H1 (cell line): ENCODE measurements at regions not wholly inside any gene's neighbourhood (a gene's known extent, or its start where the extent isn't known, plus 50 kb on each side); places are given as distances from the start of the nearest gene placed in this dataset.
A peak's percentile ranks its signal among the peaks of the same experiment; 100 is the strongest.

ENCODE experiments used
- CTCF ChIA-PET: fragments of 300-600 bp; sonication (Branson Sonifier 250); formaldehyde crosslinking; loops from one replicate; lab custom pipeline; 2021; ENCODE audit not compliant: partially characterized antibody; lab: Charles Lee
- POLR2A ChIA-PET: fragments of 300-600 bp; sonication (Branson Sonifier 250); formaldehyde crosslinking; loops from one replicate; lab custom pipeline; 2021; ENCODE audit warnings: inconsistent platforms; ENCODE audit not compliant: partially characterized antibody; lab: Charles Lee
- DNase-seq, 2 experiments: peaks; one replicate each; pipeline versions ENCODE4 v3.0.0 to v3.0.0-alpha.2; 2010 to 2022; ENCODE audit warnings: low spot score in 2 of 2, low read depth in 1 of 2, mixed read lengths in 1 of 2
- FAIRE-seq: peaks from 2 replicates; lab custom pipeline; 2011; peaks lifted over from hg19 to GRCh38; lab: Jason Lieb, UNC
- H2AFZ ChIP-seq: 2 replicates; pipeline ENCODE4 v1.8.1; 2012; ENCODE audit warnings: low read length, inconsistent platforms
- H2AK5ac ChIP-seq: 2 replicates; pipeline ENCODE4 v1.6.1; 2013; ENCODE audit warnings: low read depth, low read length
- H2BK120ac ChIP-seq: replicated peaks from 2 replicates; pipeline ENCODE3; 2013; ENCODE audit warnings: low read depth, low read length, inconsistent platforms
- H2BK12ac ChIP-seq: 2 replicates; pipeline ENCODE4 v1.6.1; 2013; ENCODE audit warnings: low read depth, low read length
- H2BK15ac ChIP-seq: 2 replicates; pipeline ENCODE4 v1.6.1; 2013; ENCODE audit warnings: low read length
- H2BK20ac ChIP-seq: 2 replicates; pipeline ENCODE4 v1.6.1; 2013; ENCODE audit warnings: low read length
- H2BK5ac ChIP-seq: 2 replicates; pipeline ENCODE4 v1.6.1; 2013; ENCODE audit warnings: low read depth, low read length
- H3K14ac ChIP-seq: 2 replicates; pipeline ENCODE4 v1.6.1; 2013; ENCODE audit warnings: inconsistent platforms; ENCODE audit not compliant: insufficient read length
- H3K18ac ChIP-seq: 2 replicates; pipeline ENCODE4 v1.6.1; 2013; ENCODE audit warnings: low read length; ENCODE audit errors: extremely low read depth
- H3K23ac ChIP-seq: 2 replicates; pipeline ENCODE4 v1.6.1; 2013; ENCODE audit warnings: inconsistent platforms; ENCODE audit not compliant: insufficient read length
- H3K23me2 ChIP-seq: 2 replicates; pipeline ENCODE4 v1.6.1; 2013; ENCODE audit warnings: low read depth, low read length
- H3K27ac ChIP-seq: 2 replicates; pipeline ENCODE4 v1.6.1; 2011; ENCODE audit warnings: low read depth, low read length, inconsistent platforms
- H3K27me3 ChIP-seq, 4 experiments: replicated peaks in 1 of 4; 1 replicate in 1 of 4; 2 replicates in 3 of 4; pipeline versions ENCODE4 v1.6.1 to v1.8.1; 2011 to 2013; ENCODE audit warnings: low read length in 3 of 4, mild to moderate bottlenecking in 3 of 4, inconsistent platforms in 2 of 4, mixed read lengths in 2 of 4, moderate library complexity in 1 of 4; ENCODE audit not compliant: control insufficient read depth in 3 of 4, insufficient read depth in 3 of 4; ENCODE audit errors: extremely low read depth in 1 of 4
- H3K36me3 ChIP-seq, 4 experiments: 2 replicates each; pipeline versions ENCODE4 v1.6.1 to v1.8.1; 2011 to 2013; ENCODE audit warnings: mild to moderate bottlenecking in 4 of 4, low read length in 3 of 4, moderate library complexity in 2 of 4, control low read depth in 1 of 4, inconsistent platforms in 1 of 4; ENCODE audit not compliant: insufficient read depth in 4 of 4, control insufficient read depth in 2 of 4
- H3K4ac ChIP-seq: replicated peaks from 2 replicates; pipeline ENCODE3; 2013; ENCODE audit warnings: low read length, low read depth, mixed read lengths, inconsistent platforms; ENCODE audit not compliant: insufficient read length
- H3K4me1 ChIP-seq, 4 experiments: replicated peaks in 1 of 4; 1 replicate in 1 of 4; 2 replicates in 3 of 4; pipeline versions ENCODE4 v1.6.1 to v1.8.1; 2011 to 2013; ENCODE audit warnings: low read length in 3 of 4, inconsistent platforms in 2 of 4, mixed read lengths in 1 of 4; ENCODE audit not compliant: insufficient read depth in 4 of 4, control insufficient read depth in 3 of 4
- H3K4me2 ChIP-seq, 2 experiments: 2 replicates each; pipeline versions ENCODE4 v1.6.1 to v1.8.1; 2011 to 2013; ENCODE audit warnings: low read depth in 2 of 2, low read length in 2 of 2, control low read depth in 1 of 2, inconsistent platforms in 1 of 2, mild to moderate bottlenecking in 1 of 2; ENCODE audit not compliant: insufficient read depth in 1 of 2
- H3K4me3 ChIP-seq, 4 experiments: fragments of 200-600, 300-600 bp in 1 of 4; sonication (generic), shearing (Covaris generic), sonication (Bioruptor Twin) in 1 of 4; 2 replicates each; pipeline versions ENCODE4 v1.5.1 to v1.8.1; 2011 to 2016; ENCODE audit warnings: low read length in 4 of 4, low read depth in 3 of 4, control low read depth in 2 of 4, inconsistent platforms in 2 of 4, mild to moderate bottlenecking in 2 of 4, mixed read lengths in 1 of 4, moderate library complexity in 1 of 4; ENCODE audit not compliant: insufficient read depth in 2 of 4; ENCODE audit errors: extremely low read depth in 1 of 4
- H3K56ac ChIP-seq: replicated peaks from 2 replicates; pipeline ENCODE3; 2013; ENCODE audit warnings: low read depth, mild to moderate bottlenecking, mixed read lengths, low read length, inconsistent platforms; ENCODE audit not compliant: insufficient read length
- H3K79me1 ChIP-seq: 2 replicates; pipeline ENCODE4 v1.6.1; 2013; ENCODE audit warnings: low read depth, low read length, control low read depth
- H3K79me2 ChIP-seq, 2 experiments: 2 replicates each; pipeline versions ENCODE4 v1.6.1 to v1.8.1; 2012 to 2013; ENCODE audit warnings: low read length in 2 of 2, mild to moderate bottlenecking in 2 of 2, inconsistent platforms in 1 of 2; ENCODE audit not compliant: insufficient read depth in 2 of 2, control insufficient read depth in 1 of 2
- H3K9ac ChIP-seq, 4 experiments: replicated peaks in 1 of 4; 1 replicate in 1 of 4; 2 replicates in 3 of 4; pipeline versions ENCODE4 v1.6.1 to v1.8.1; 2011 to 2013; ENCODE audit warnings: low read depth in 3 of 4, low read length in 3 of 4, control low read depth in 2 of 4, mild to moderate bottlenecking in 2 of 4, moderate library complexity in 2 of 4, inconsistent platforms in 1 of 4; ENCODE audit errors: extremely low read depth in 1 of 4
- H3K9me3 ChIP-seq, 2 experiments: 2 replicates each; pipeline versions ENCODE4 v1.6.1 to v1.8.1; 2012 to 2013; ENCODE audit warnings: mild to moderate bottlenecking in 2 of 2, moderate library complexity in 2 of 2, control low read depth in 1 of 2, inconsistent platforms in 1 of 2, low read depth in 1 of 2, low read length in 1 of 2, mixed read lengths in 1 of 2; ENCODE audit not compliant: insufficient read depth in 2 of 2
- H4K20me1 ChIP-seq, 2 experiments: replicated peaks in 1 of 2; 2 replicates each; pipeline versions ENCODE3 to v1.8.1; 2011 to 2013; ENCODE audit warnings: inconsistent platforms in 2 of 2, low read length in 2 of 2, mild to moderate bottlenecking in 1 of 2; ENCODE audit not compliant: insufficient read depth in 2 of 2, control insufficient read depth in 1 of 2
- H4K5ac ChIP-seq: 2 replicates; pipeline ENCODE4 v1.6.1; 2013; ENCODE audit warnings: low read length, low read depth, mixed read lengths, inconsistent platforms; ENCODE audit not compliant: insufficient read length
- H4K8ac ChIP-seq: 2 replicates; pipeline ENCODE4 v1.8.0; 2013; ENCODE audit warnings: mild to moderate bottlenecking, moderate library complexity, low read length, inconsistent platforms; ENCODE audit not compliant: insufficient read depth; ENCODE audit errors: extremely low read depth
- H4K91ac ChIP-seq: replicated peaks from 2 replicates; pipeline ENCODE3; 2013; ENCODE audit warnings: low read length, mixed read lengths, inconsistent platforms; ENCODE audit not compliant: insufficient read length
- CREB1 ChIP-seq: IDR thresholded peaks from 2 replicates; pipeline ENCODE4 v1.6.1; 2012; ENCODE audit warnings: inconsistent platforms
- NRF1 ChIP-seq: IDR thresholded peaks from 2 replicates; pipeline ENCODE4 v1.6.1; 2011; ENCODE audit warnings: mild to moderate bottlenecking, low read depth, low read length, improper control_type of control experiment
- SAP30 ChIP-seq: fragments of 300-600 bp; sonication (generic); IDR thresholded peaks from 2 replicates; pipeline ENCODE4 v1.7.1; 2012; ENCODE audit warnings: low read length, moderate library complexity, mild to moderate bottlenecking, inconsistent platforms; ENCODE audit not compliant: insufficient read depth, insufficient replicate concordance
- ZNF274 ChIP-seq: IDR thresholded peaks from 2 replicates; pipeline ENCODE4 v1.7.0; 2012; ENCODE audit warnings: low read length, borderline replicate concordance; ENCODE audit errors: extremely low read depth
- WGBS, 2 experiments: shearing (Covaris generic) in 1 of 2; methylation state at CpG; one replicate each; pipeline versions ENCODE4 v1.1.6 to v1.1.7; 2013 to 2015; ENCODE audit warnings: low lambda C conversion rate in 2 of 2, mixed read lengths in 2 of 2, inconsistent platforms in 1 of 2, low coverage in 1 of 2, missing lambda C conversion rate in 1 of 2; ENCODE audit not compliant: insufficient replicate concordance in 2 of 2, insufficient coverage in 1 of 2, insufficient read length in 1 of 2; ENCODE audit errors: extremely low coverage in 1 of 2, missing lambda C conversion rate in 1 of 2; 5-methylcytosine and 5-hydroxymethylcytosine counted together

DNA sequence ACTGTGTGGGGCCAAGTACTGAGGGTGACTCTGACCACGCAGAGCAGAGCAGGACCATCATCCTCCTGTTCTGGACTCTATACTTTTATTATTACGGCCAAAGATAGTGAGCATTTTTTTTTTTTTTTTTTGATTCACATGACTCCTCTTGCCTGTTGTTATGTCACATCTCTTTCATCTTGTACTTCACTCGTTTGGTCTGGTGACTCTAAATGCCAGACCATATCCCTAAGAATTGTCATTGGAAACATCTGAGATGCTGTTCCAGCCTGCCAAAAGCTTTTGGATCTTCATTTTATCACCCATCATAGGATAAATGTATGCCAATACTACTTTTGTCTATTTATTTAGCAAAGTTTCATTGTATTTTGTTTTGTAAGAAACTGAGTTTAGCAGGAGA is 168.2 kb upstream of the RAI14 start:
- H2AFZ ChIP-seq: no peak overlapping the region
- TF ChIP-seq NRF1 (no peak), CREB1 (no peak), SAP30 (no peak), ZNF274 (no peak)

More for the DNA sequence above, 168.2 kb upstream of the RAI14 start:
- H3K4me3 ChIP-seq: no peak overlapping the region
- no peak overlapping the region for H3K4me2 ChIP-seq
- H3K23ac ChIP-seq: no peak overlapping the region
- FAIRE-seq (no peak), DNase-seq (no peak)
- H2BK20ac ChIP-seq: 0 out of 2 replicates have a peak overlapping the region, but pooled peaks have one; percentile 19
- no peaks in the 10 kb centered on the region for H3K27me3 ChIP-seq
- H4K5ac ChIP-seq: no peak overlapping the region
- H4K91ac ChIP-seq: no peak overlapping the region
- H3K9me3 ChIP-seq: no peaks in the 10 kb centered on the region
- no peak overlapping the region for H3K9ac ChIP-seq
- H4K20me1 ChIP-seq: no peaks in the 10 kb centered on the region
- peaks cover 6 to 27% (median 16%) of the 10 kb centered on the region in 4 experiments; a peak in 6 of 7 replicates for H3K4me1 ChIP-seq
- no peaks in the 10 kb centered on the region for H3K23me2 ChIP-seq
- no peak overlapping the region for H3K14ac ChIP-seq
- no peak overlapping the region for H3K18ac ChIP-seq
- H2BK15ac ChIP-seq: no peak overlapping the region
- no peaks in the 10 kb centered on the region for H3K79me1 ChIP-seq
- ChIA-PET CTCF (interaction anchor here (0.9 to 5.0 kb wide), 6 partner anchors 12 to 418 kb away, joined by 3 to 44 read pairs (median 8); no protein-coding TSS in a partner anchor), POLR2A (interaction anchor here (1.2 to 1.6 kb wide), 2 partner anchors 13 to 411 kb away, joined by 3 to 4 read pairs; no protein-coding TSS in a partner anchor)
- no peak overlapping the region for H3K4ac ChIP-seq
- WGBS, 2 experiments: 91% methylated on average over 3 of the region's 3 CpGs; no CpG with 5 or more reads in 1 of the 2 experiments
- H2BK120ac ChIP-seq: no peak overlapping the region
- H2BK5ac ChIP-seq: no peak overlapping the region
- H3K36me3 ChIP-seq: no peaks in the 10 kb centered on the region
- H4K8ac ChIP-seq: no peak overlapping the region
- H2BK12ac ChIP-seq: 0 out of 2 replicates have a peak overlapping the region, but pooled peaks have one; percentile 7
- no peaks in the 10 kb centered on the region for H3K79me2 ChIP-seq
- H3K27ac ChIP-seq: no peak overlapping the region
- no peak overlapping the region for H2AK5ac ChIP-seq
- H3K56ac ChIP-seq: no peak overlapping the region
